ENCODE measurements at regions not wholly inside any gene's neighbourhood (a gene's known extent, or its start where the extent isn't known, plus 50 kb on each side); places are given as distances from the start of the nearest gene placed in this dataset.

- intact Hi-C loops (cut with DNase I), result no loop called here
- DNase-seq (ENCODE audit: low spot score), result peak; percentile 76
These were observed 176.3 kb downstream of the TBXT start for GRCh38 chr6:165991341-165991740.

- intact Hi-C loops (cut with DNase I), result no loop called here
- DNase-seq (ENCODE audit: low spot score), result no peak
These were observed 177.4 kb downstream of the TBXT start for GRCh38 chr6:165990216-165990615.

- intact Hi-C loops (cut with DNase I), result loop anchor here in 1 of 2 donors (1.0 kb wide), 1 partner anchor 37 kb away; no protein-coding TSS in a partner anchor
- no peak for DNase-seq (ENCODE audit: low spot score)
These were observed 178.7 kb downstream of the TBXT start for GRCh38 chr6:165988757-165989456.

- intact Hi-C loops (cut with DNase I), result loop anchor here in 1 of 2 donors (1.0 kb wide), 1 partner anchor 38 kb away; no protein-coding TSS in a partner anchor
- no peak for DNase-seq (ENCODE audit: low spot score)
These were observed 179.3 kb downstream of the TBXT start for GRCh38 chr6:165988302-165988756.

- DNase-seq (ENCODE audit: low spot score), result peak; percentile 92
- intact Hi-C loops (cut with DNase I), result loop anchor here in 1 of 2 donors (1.0 kb wide), 1 partner anchor 39 kb away; no protein-coding TSS in a partner anchor
These were observed 180.0 kb downstream of the TBXT start for GRCh38 chr6:165987483-165988301.

GRCh38 chr6:165986914-165987482 lies 180.7 kb downstream of the TBXT start:
- intact Hi-C loops (cut with DNase I), result no loop called here
- DNase-seq (ENCODE audit: low spot score), result no peak

GRCh38 chr6:165986311-165986913 lies 181.2 kb downstream of the TBXT start:
- intact Hi-C loops (cut with DNase I), result no loop called here
- DNase-seq (ENCODE audit: low spot score), result no peak

- intact Hi-C loops (cut with DNase I), result no loop called here
- no peak for DNase-seq (ENCODE audit: low spot score)
These were observed 181.8 kb downstream of the TBXT start for GRCh38 chr6:165985806-165986299.

- DNase-seq (ENCODE audit: low spot score), result no peak
- intact Hi-C loops (cut with DNase I), result no loop called here
These were observed 182.3 kb downstream of the TBXT start for GRCh38 chr6:165985281-165985805.

- DNase-seq (ENCODE audit: low spot score), result no peak
- intact Hi-C loops (cut with DNase I), result no loop called here
These were observed 182.8 kb downstream of the TBXT start for GRCh38 chr6:165984729-165985275.

GRCh38 chr6:165983112-165984072 lies 184.3 kb downstream of the TBXT start:
- intact Hi-C loops (cut with DNase I), result no loop called here
- DNase-seq (ENCODE audit: low spot score), result no peak

- intact Hi-C loops (cut with DNase I), result no loop called here
- DNase-seq (ENCODE audit: low spot score), result no peak
These were observed 189.2 kb downstream of the TBXT start for GRCh38 chr6:165978476-165978875.

GRCh38 chr6:165976684-165977083 lies 191.0 kb downstream of the TBXT start:
- intact Hi-C loops (cut with DNase I), result no loop called here
- DNase-seq (ENCODE audit: low spot score), result no peak

GRCh38 chr6:165974817-165975216 lies 192.8 kb downstream of the TBXT start:
- intact Hi-C loops (cut with DNase I), result no loop called here
- DNase-seq (ENCODE audit: low spot score), result no peak

GRCh38 chr6:165973473-165973872 lies 194.2 kb downstream of the TBXT start:
- intact Hi-C loops (cut with DNase I), result no loop called here
- DNase-seq (ENCODE audit: low spot score), result no peak

GRCh38 chr6:165972139-165972802 lies 195.4 kb downstream of the TBXT start:
- intact Hi-C loops (cut with DNase I), result no loop called here
- DNase-seq (ENCODE audit: low spot score), result no peak

- DNase-seq (ENCODE audit: low spot score), result no peak
- intact Hi-C loops (cut with DNase I), result no loop called here
These were observed 196.4 kb downstream of the TBXT start for GRCh38 chr6:165971202-165971601.
